Heart right ventricle (tissue), 16 donors: ENCODE measurements at regions not wholly inside any gene's neighbourhood (a gene's known extent, or its start where the extent isn't known, plus 50 kb on each side); places are given as distances from the start of the nearest gene placed in this dataset.

Experiments used
- ATAC-seq, 8 donors: fragments of 200-7000 bp; cut with Tn5 transposase; one replicate each; pipeline ENCODE4 v1.9.1; 2020; ENCODE audit warnings: mild to moderate bottlenecking in 8 of 8, moderate library complexity in 8 of 8, moderate number of reproducible peaks in 1 of 8
- DNase-seq, 2 donors: peaks; one replicate each; pipeline ENCODE4 v3.0.0-alpha.2; 2020
- H3K27ac ChIP-seq, 10 donors: fragments of 200-600 bp; sonication (generic) in 2 of 10; one replicate each; pipeline versions ENCODE4 v1.5.0 to v1.8.0; 2020 to 2022; ENCODE audit warnings: mild to moderate bottlenecking in 3 of 10
- H3K27me3 ChIP-seq, 7 donors: fragments of 200-600 bp; one replicate each; pipeline ENCODE4 v1.8.0; 2021 to 2022; ENCODE audit warnings: mild to moderate bottlenecking in 2 of 7
- H3K36me3 ChIP-seq, 9 donors: fragments of 200-600 bp; sonication (generic) in 1 of 9; one replicate each; pipeline versions ENCODE4 v1.5.0 to v1.8.0; 2020 to 2022; ENCODE audit warnings: mild to moderate bottlenecking in 2 of 9
- H3K4me1 ChIP-seq, 9 donors: fragments of 200-600 bp; sonication (generic) in 1 of 9; one replicate each; pipeline versions ENCODE4 v1.5.0 to v1.8.0; 2020 to 2022; ENCODE audit warnings: mild to moderate bottlenecking in 4 of 9
- H3K4me3 ChIP-seq, 10 donors: fragments of 200-600 bp; sonication (generic) in 2 of 10; one replicate each; pipeline versions ENCODE4 v1.5.0 to v1.8.0; 2020 to 2022; ENCODE audit warnings: mild to moderate bottlenecking in 7 of 10, moderate library complexity in 2 of 10
- H3K9me3 ChIP-seq, 11 donors: fragments of 200-600 bp in 10 of 11; sonication (generic) in 2 of 11; one replicate each; pipeline versions ENCODE4 v1.5.0 to v1.8.0; 2013 to 2022; ENCODE audit warnings: mild to moderate bottlenecking in 2 of 11, control low read depth in 1 of 11, moderate library complexity in 1 of 11
- WGBS, 2 donors: extraction: QIAGEN DNeasy Blood & Tissue Kit; methylation state at CpG; one replicate each; pipeline ENCODE4 v1.1.7; 2013; ENCODE audit warnings: inconsistent platforms in 1 of 2; 5-methylcytosine and 5-hydroxymethylcytosine counted together
- intact Hi-C, 10 donors: fragments of 100-400 bp; cut with DNase I; formaldehyde crosslinking; loops; one replicate each; pipeline versions ENCODE4 v1.11.1 to v1.14.2; 2022
- TF ChIP-seq, protein P1 (sequence below), 9 donors: fragments of 200-600 bp; sonication (generic) in 2 of 9; IDR thresholded peaks; one replicate each; pipeline versions ENCODE4 v1.5.0 to v1.8.0; 2021 to 2022; ENCODE audit warnings: antibody characterized with exemption in 9 of 9, mild to moderate bottlenecking in 5 of 9, moderate library complexity in 1 of 9
- donor health status: Arrhythmogenic right ventricular cardiomyopathy.
- donor health status: ischemic (EF 13 %, LVEDD 7.1; RV severe dilation, severe dysfunction).
- donor health status: healthy with polysubstance abuse.
- donor health status: DM: no; HTN: yes; CAD: no.
- donor health status: DM: no; HTN: no; CAD: no.
- donor health status: ischemic (EF 25% LVEDD 6.9; RV normal size, moderate dysfunction).
- donor health status: ischemic (EF 25% LVEDD 5.7; RV mildly dilated, moderate dysfunction).
- donor health status: healthy.
- donor health status: DM: yes; HTN: yes; CAD: no.
- donor health status: Ischemic cardiomyopathy.
- donor health status: ischemic (EF 35%, LVEDD 5.7; RV mildly dilated, moderate dysfunction).
- donor health status: nonischemic (EF 11% LVEDD 7.7; RV severe dilation, severe dysfunction).
- donor health status: DM: yes; HTN: yes; CAD: no.
- donor health status: PGD.
- donor health status: ischemic (EF 29% LVEDD 5.4; RV normal size, mild dysfunction).
- donor health status: nonischemic (EF 23%, LVEDD 6.1; RV moderate dilation, normal function).

DNA sequence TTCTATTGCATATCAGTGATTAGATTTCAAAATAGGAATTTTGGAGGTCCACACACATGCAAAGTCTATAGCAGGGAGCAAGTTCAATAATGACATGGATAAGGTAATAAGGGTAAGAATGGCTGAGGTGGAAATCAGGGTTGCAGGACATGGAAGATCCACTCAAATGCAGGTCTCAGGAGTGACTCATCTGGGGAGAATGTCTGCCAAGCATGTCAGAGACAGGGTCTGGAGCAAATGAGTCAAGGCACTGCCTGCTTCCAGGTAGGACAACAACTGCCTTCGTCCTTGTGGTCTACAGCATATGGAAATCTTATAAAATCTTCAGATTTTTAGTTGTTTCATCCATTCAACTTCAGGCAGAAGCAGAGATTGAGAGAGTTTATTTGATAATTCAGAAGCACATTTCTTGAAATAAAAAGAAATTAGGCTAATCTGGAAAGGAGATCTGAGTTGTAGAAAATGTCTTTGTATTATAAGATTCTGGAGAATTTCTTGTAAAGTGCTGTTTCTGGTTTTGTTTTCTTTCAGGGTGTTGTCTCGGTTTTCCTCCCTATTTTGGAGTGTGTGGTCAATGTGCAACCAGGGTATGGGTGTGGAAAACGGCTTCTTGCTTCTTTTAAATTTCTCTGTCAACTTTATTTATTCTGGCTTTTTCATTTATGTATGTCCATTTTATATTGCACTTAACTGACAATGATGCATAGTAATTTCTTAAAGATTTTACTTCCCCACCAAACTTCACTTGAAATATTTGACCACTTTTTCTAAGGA lies 748.8 kb downstream of the LIG4 start:
- no peak overlapping the region for H3K4me3 ChIP-seq
- H3K4me1 ChIP-seq, result no peaks in the 10 kb centered on the region
- WGBS, 2 donors, result 70 to 75% methylated on average over 3 of the region's 3 CpGs
- ATAC-seq (no peak), DNase-seq (no peak)
- intact Hi-C loops, result no loop called here
- H3K27me3 ChIP-seq, result no peaks in the 10 kb centered on the region
- H3K27ac ChIP-seq, result no peak overlapping the region
- H3K9me3 ChIP-seq, result peaks cover 0 to 4% (median 0%) of the 10 kb centered on the region in 11 donors
- H3K36me3 ChIP-seq, result no peaks in the 10 kb centered on the region
- TF ChIP-seq, protein P1, sequence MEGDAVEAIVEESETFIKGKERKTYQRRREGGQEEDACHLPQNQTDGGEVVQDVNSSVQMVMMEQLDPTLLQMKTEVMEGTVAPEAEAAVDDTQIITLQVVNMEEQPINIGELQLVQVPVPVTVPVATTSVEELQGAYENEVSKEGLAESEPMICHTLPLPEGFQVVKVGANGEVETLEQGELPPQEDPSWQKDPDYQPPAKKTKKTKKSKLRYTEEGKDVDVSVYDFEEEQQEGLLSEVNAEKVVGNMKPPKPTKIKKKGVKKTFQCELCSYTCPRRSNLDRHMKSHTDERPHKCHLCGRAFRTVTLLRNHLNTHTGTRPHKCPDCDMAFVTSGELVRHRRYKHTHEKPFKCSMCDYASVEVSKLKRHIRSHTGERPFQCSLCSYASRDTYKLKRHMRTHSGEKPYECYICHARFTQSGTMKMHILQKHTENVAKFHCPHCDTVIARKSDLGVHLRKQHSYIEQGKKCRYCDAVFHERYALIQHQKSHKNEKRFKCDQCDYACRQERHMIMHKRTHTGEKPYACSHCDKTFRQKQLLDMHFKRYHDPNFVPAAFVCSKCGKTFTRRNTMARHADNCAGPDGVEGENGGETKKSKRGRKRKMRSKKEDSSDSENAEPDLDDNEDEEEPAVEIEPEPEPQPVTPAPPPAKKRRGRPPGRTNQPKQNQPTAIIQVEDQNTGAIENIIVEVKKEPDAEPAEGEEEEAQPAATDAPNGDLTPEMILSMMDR (IDR thresholded peaks at IDR 0.05), result no peak

DNA sequence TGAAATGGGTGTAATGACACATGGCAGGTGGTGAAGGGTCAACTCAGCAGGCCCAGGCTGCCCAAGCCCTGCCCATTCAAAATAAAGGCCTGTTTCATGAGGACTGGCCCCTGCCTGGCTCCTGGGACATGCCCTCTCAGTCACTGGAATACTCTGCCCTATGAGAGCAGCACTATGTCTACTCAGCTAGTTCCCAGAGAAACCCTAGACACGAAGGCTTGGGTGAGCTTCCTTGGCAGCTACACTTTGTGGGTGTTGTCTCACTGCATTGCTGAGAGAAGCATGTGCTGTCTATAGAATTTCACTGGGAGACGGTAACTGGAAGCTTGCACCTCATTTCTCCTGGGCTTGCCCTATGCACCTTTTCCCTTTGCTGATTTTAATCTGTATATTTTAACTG lies 752.8 kb downstream of the LIG4 start:
- no peak overlapping the region for H3K27ac ChIP-seq
- TF ChIP-seq, protein P1 (IDR thresholded peaks at IDR 0.05), result no peak
- no peaks in the 10 kb centered on the region for H3K27me3 ChIP-seq
- DNase-seq (no peak), ATAC-seq (no peak)
- WGBS, 2 donors, result 71 to 73% methylated on average over 2 of the region's 2 CpGs
- H3K4me3 ChIP-seq, result no peak overlapping the region
- no peaks in the 10 kb centered on the region for H3K36me3 ChIP-seq
- H3K4me1 ChIP-seq, result no peaks in the 10 kb centered on the region
- H3K9me3 ChIP-seq, result no peaks in the 10 kb centered on the region
- intact Hi-C loops, result no loop called here

DNA sequence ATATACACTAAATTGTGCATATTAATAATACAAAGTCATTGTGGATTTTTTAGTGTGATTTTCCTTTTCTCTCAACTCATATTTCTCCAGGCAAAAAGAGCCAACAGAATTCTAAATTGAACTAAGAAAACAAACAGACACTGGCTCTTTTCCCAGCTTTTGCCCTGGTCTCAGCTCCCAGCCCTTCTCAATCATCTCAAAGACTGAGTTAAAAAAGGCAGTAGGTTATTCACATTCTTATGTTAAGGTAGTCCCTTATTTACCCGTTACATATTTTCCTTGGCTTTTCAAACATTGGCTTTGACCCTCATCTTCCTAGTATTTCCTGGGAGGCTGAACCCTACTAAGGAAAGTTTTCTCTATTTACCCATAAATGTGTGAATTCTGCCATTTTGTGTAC lies 753.6 kb downstream of the LIG4 start:
- ATAC-seq (no peak), DNase-seq (no peak)
- TF ChIP-seq, protein P1 (IDR thresholded peaks at IDR 0.05), result no peak
- Histone ChIP-seq H3K27me3 (no peaks in the 10 kb centered on the region), H3K4me3 (no peak overlapping the region), H3K36me3 (no peaks in the 10 kb centered on the region), H3K4me1 (no peaks in the 10 kb centered on the region), H3K9me3 (no peaks in the 10 kb centered on the region), H3K27ac (no peak overlapping the region)
- WGBS, 2 donors, result 44 to 68% methylated on average over 1 of the region's 1 CpG
- intact Hi-C loops, result no loop called here

DNA sequence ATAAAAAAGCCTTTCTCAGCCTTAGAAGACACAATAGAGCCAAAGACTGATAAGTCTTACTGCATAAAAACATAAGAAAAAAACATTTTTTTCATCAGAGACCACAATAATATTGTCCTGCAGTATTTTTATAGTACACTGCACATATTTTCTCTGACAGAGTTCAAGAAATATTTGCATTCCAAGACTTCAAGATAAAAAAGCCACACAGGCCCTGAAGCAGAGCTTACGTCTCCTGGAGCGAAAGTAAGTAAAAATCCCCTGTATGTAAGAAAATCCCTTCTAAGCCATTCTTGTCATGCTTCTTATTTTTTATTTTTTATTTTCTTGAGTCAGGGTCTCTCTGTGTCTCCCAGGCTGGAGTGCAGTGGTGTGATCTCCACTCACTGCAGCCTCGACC lies 755.9 kb downstream of the LIG4 start:
- 74 to 75% methylated on average over 3 of the region's 3 CpGs for WGBS, 2 donors
- intact Hi-C loops, result no loop called here
- no peaks in the 10 kb centered on the region for H3K4me1 ChIP-seq

More for the DNA sequence above, 755.9 kb downstream of the LIG4 start:
- H3K36me3 ChIP-seq, result no peaks in the 10 kb centered on the region
- TF ChIP-seq, protein P1 (IDR thresholded peaks at IDR 0.05), result no peak
- H3K27me3 ChIP-seq, result no peaks in the 10 kb centered on the region
- ATAC-seq, result no peak
- no peak overlapping the region for H3K4me3 ChIP-seq
- H3K27ac ChIP-seq, result no peak overlapping the region
- DNase-seq, result no peak
- peaks cover 0 to 16% (median 0%) of the 10 kb centered on the region in 11 donors for H3K9me3 ChIP-seq
